NCI-H748 treated with DMSO at 0.1 percent for 48 hours (cell line): ENCODE measurements at regions not wholly inside any gene's neighbourhood (a gene's known extent, or its start where the extent isn't known, plus 50 kb on each side); places are given as distances from the start of the nearest gene placed in this dataset.
"Not testable (repeated sequence)": the region's sequence is repeated elsewhere in the genome, so short reads cannot be mapped to it uniquely, and the experiment has no call there.

Experiments used
- DNase-seq: peaks from one replicate; lab custom pipeline; 2025; lab: John Stamatoyannopoulos, UW

- no peak for DNase-seq
These were observed 402.4 kb upstream of the PROX1 start for GRCh38 chr1:213585402-213585801.

- no peak for DNase-seq
These were observed 401.7 kb upstream of the PROX1 start for GRCh38 chr1:213585959-213586586.

GRCh38 chr1:213586587-213586972, 401.2 kb upstream of the PROX1 start:
- DNase-seq = no peak

GRCh38 chr1:213596729-213597128, 391.0 kb upstream of the PROX1 start:
- DNase-seq = no peak

GRCh38 chr1:213598263-213598662, 389.5 kb upstream of the PROX1 start:
- DNase-seq = no peak

- no peak for DNase-seq
These were observed 386.9 kb upstream of the PROX1 start for GRCh38 chr1:213600879-213601278.

GRCh38 chr1:213601705-213602104, 386.1 kb upstream of the PROX1 start:
- DNase-seq = not testable (repeated sequence)

- no peak for DNase-seq
These were observed 384.8 kb upstream of the PROX1 start for GRCh38 chr1:213602796-213603486.

- no peak for DNase-seq
These were observed 383.3 kb upstream of the PROX1 start for GRCh38 chr1:213604477-213604876.

GRCh38 chr1:213605732-213606131, 382.0 kb upstream of the PROX1 start:
- no peak for DNase-seq

GRCh38 chr1:213606252-213606820, 381.4 kb upstream of the PROX1 start:
- no peak for DNase-seq

- DNase-seq = no peak
These were observed 374.2 kb upstream of the PROX1 start for GRCh38 chr1:213613549-213613948.

- no peak for DNase-seq
These were observed 372.4 kb upstream of the PROX1 start for GRCh38 chr1:213615226-213615916.

- no peak for DNase-seq
These were observed 370.6 kb upstream of the PROX1 start for GRCh38 chr1:213617133-213617532.

GRCh38 chr1:213618094-213618493, 369.7 kb upstream of the PROX1 start:
- DNase-seq = no peak

GRCh38 chr1:213619026-213619425, 368.7 kb upstream of the PROX1 start:
- no peak for DNase-seq

GRCh38 chr1:213621077-213621476, 366.7 kb upstream of the PROX1 start:
- no peak for DNase-seq

GRCh38 chr1:213622365-213623063, 365.3 kb upstream of the PROX1 start:
- DNase-seq = no peak

- DNase-seq = no peak
These were observed 364.6 kb upstream of the PROX1 start for GRCh38 chr1:213623064-213623581.

GRCh38 chr1:213623862-213624261, 363.9 kb upstream of the PROX1 start:
- no peak for DNase-seq

- DNase-seq = not testable (repeated sequence)
These were observed 351.0 kb upstream of the PROX1 start for GRCh38 chr1:213636778-213637177.

GRCh38 chr1:213641312-213641711, 346.5 kb upstream of the PROX1 start:
- no peak for DNase-seq
